ENCODE measurements at regions not wholly inside any gene's neighbourhood (a gene's known extent, or its start where the extent isn't known, plus 50 kb on each side); places are given as distances from the start of the nearest gene placed in this dataset.

- Histone ChIP-seq H3K4me3 (replicated peaks in 1 of 4; ENCODE audit: control extremely low read depth in 1 of 4, insufficient read depth in 1 of 4, low read depth in 3 of 4, low read length in 4 of 4) (no peak overlapping the region), H3K4me2 (ENCODE audit: extremely low read depth, insufficient read depth, low read length) (no peak overlapping the region), H3K27me3 (ENCODE audit: control insufficient read depth, insufficient read depth, low read length) (no peaks in the 10 kb centered on the region), H2AFZ (ENCODE audit: low read length) (no peak overlapping the region), H3K79me2 (ENCODE audit: control insufficient read depth, insufficient read depth, low read length) (no peaks in the 10 kb centered on the region), H3K27ac (ENCODE audit: insufficient read depth, low read length) (no peak overlapping the region), H3K9me3 (ENCODE audit: control insufficient read depth, insufficient read depth, low read depth, low read length) (no peaks in the 10 kb centered on the region), H3K4me1 (ENCODE audit: control insufficient read depth, extremely low read depth, insufficient read depth, low read length) (no peaks in the 10 kb centered on the region), H3K9ac (ENCODE audit: insufficient read depth, low read length) (no peak overlapping the region), H3K36me3 (ENCODE audit: control insufficient read depth, insufficient read depth, low read length) (no peaks in the 10 kb centered on the region), H4K20me1 (ENCODE audit: control insufficient read depth, extremely low read depth, insufficient read depth, low read length) (no peaks in the 10 kb centered on the region)
- no peak for DNase-seq (ENCODE audit: low read depth in 2 of 2)
- TF ChIP-seq EZH2 (IDR thresholded peaks at IDR 0.05; ENCODE audit: low read length, missing control alignments) (no peak), CTCF (conservative IDR thresholded peaks at IDR 0.05 in 1 of 2, IDR thresholded peaks at IDR 0.05 in 1 of 2; ENCODE audit: low read depth in 1 of 2, low read length in 2 of 2) (no peak)
Observed at GRCh38 chr5:39800042-39800601, 375.3 kb upstream of the DAB2 start.

- no peak overlapping the region for H3K4me3 ChIP-seq (replicated peaks in 1 of 4; ENCODE audit: control extremely low read depth in 1 of 4, insufficient read depth in 1 of 4, low read depth in 3 of 4, low read length in 4 of 4)
- no peaks in the 10 kb centered on the region for H3K79me2 ChIP-seq (ENCODE audit: control insufficient read depth, insufficient read depth, low read length)
- no peak overlapping the region for H3K4me2 ChIP-seq (ENCODE audit: extremely low read depth, insufficient read depth, low read length)
- TF ChIP-seq EZH2 (IDR thresholded peaks at IDR 0.05; ENCODE audit: low read length, missing control alignments), result no peak
- H2AFZ ChIP-seq (ENCODE audit: low read length), result no peak overlapping the region
- H3K27ac ChIP-seq (ENCODE audit: insufficient read depth, low read length), result no peak overlapping the region
- no peaks in the 10 kb centered on the region for H3K9me3 ChIP-seq (ENCODE audit: control insufficient read depth, insufficient read depth, low read depth, low read length)
- no peaks in the 10 kb centered on the region for H3K27me3 ChIP-seq (ENCODE audit: control insufficient read depth, insufficient read depth, low read length)
- no peaks in the 10 kb centered on the region for H3K36me3 ChIP-seq (ENCODE audit: control insufficient read depth, insufficient read depth, low read length)
- H4K20me1 ChIP-seq (ENCODE audit: control insufficient read depth, extremely low read depth, insufficient read depth, low read length), result no peaks in the 10 kb centered on the region
- H3K4me1 ChIP-seq (ENCODE audit: control insufficient read depth, extremely low read depth, insufficient read depth, low read length), result no peaks in the 10 kb centered on the region
- DNase-seq (ENCODE audit: low read depth in 2 of 2), result no peak
- H3K9ac ChIP-seq (ENCODE audit: insufficient read depth, low read length), result no peak overlapping the region
Observed at GRCh38 chr5:39799242-39799641, 374.5 kb upstream of the DAB2 start.

GRCh38 chr5:39794513-39795210 is 369.9 kb upstream of the DAB2 start:
- H3K4me2 ChIP-seq (ENCODE audit: extremely low read depth, insufficient read depth, low read length), result no peak overlapping the region
- no peak overlapping the region for H3K4me3 ChIP-seq (replicated peaks in 1 of 4; ENCODE audit: control extremely low read depth in 1 of 4, insufficient read depth in 1 of 4, low read depth in 3 of 4, low read length in 4 of 4)
- H3K27ac ChIP-seq (ENCODE audit: insufficient read depth, low read length), result no peak overlapping the region
- H3K36me3 ChIP-seq (ENCODE audit: control insufficient read depth, insufficient read depth, low read length), result no peaks in the 10 kb centered on the region
- H3K27me3 ChIP-seq (ENCODE audit: control insufficient read depth, insufficient read depth, low read length), result no peaks in the 10 kb centered on the region
- no peaks in the 10 kb centered on the region for H3K4me1 ChIP-seq (ENCODE audit: control insufficient read depth, extremely low read depth, insufficient read depth, low read length)
- peak overlapping the region; percentile 4 for H2AFZ ChIP-seq (ENCODE audit: low read length)
- DNase-seq (ENCODE audit: low read depth in 2 of 2), result peak; percentile 5 to 28
- no peaks in the 10 kb centered on the region for H4K20me1 ChIP-seq (ENCODE audit: control insufficient read depth, extremely low read depth, insufficient read depth, low read length)
- no peaks in the 10 kb centered on the region for H3K79me2 ChIP-seq (ENCODE audit: control insufficient read depth, insufficient read depth, low read length)
- TF ChIP-seq CTCF (conservative IDR thresholded peaks at IDR 0.05 in 1 of 2, IDR thresholded peaks at IDR 0.05 in 1 of 2; ENCODE audit: low read depth in 1 of 2, low read length in 2 of 2) (no peak), EZH2 (IDR thresholded peaks at IDR 0.05; ENCODE audit: low read length, missing control alignments) (no peak)
- H3K9ac ChIP-seq (ENCODE audit: insufficient read depth, low read length), result no peak overlapping the region
- H3K9me3 ChIP-seq (ENCODE audit: control insufficient read depth, insufficient read depth, low read depth, low read length), result no peaks in the 10 kb centered on the region

Measured in fibroblast of lung (primary cell).